ENCODE measurements at regions not wholly inside any gene's neighbourhood (a gene's known extent, or its start where the extent isn't known, plus 50 kb on each side); places are given as distances from the start of the nearest gene placed in this dataset.
A peak's percentile ranks its signal among the peaks of the same experiment; 100 is the strongest.

DNA sequence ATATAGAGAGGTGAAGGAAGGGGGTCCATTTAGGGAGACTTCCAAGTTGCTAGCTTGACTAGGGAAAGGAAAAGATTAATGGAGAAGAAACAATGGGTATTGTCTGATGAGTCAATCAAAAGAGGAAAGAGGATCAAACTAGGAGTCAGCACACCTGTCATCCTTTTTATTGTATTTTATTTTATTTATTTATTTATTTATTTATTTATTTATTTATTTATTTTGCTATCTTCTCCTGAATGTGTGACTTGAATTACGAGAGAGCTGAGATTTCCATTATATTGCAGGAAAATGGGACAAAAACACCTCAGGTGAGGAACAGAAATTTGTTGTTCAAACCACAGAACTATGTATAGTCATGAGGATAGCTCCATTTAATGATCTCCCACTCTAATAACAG lies 58.9 kb downstream of the NUDT11 start:
- DNase-seq (ENCODE audit: low read depth in 1 of 2, low spot score in 1 of 2): no peak

DNA sequence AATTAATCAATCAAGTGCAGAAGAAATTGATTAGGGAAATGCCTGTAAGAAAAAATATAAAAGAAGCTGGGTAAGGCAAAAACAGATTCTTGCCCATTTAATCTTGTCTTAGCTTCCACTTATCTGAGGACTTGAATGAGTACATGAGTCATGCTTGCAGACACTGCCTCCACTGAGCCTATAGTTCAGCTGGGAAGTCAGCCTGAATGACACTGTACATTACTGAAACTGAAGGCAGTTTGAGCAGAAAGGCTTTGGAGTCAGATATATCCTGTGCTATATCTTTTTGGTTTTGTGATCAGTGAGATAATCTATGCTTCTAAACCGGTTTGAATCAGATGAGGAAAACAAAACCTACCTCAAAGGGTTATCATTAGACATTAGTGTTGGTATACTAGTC lies 61.3 kb downstream of the NUDT11 start:
- no peak for DNase-seq (ENCODE audit: low read depth in 1 of 2, low spot score in 1 of 2)

DNA sequence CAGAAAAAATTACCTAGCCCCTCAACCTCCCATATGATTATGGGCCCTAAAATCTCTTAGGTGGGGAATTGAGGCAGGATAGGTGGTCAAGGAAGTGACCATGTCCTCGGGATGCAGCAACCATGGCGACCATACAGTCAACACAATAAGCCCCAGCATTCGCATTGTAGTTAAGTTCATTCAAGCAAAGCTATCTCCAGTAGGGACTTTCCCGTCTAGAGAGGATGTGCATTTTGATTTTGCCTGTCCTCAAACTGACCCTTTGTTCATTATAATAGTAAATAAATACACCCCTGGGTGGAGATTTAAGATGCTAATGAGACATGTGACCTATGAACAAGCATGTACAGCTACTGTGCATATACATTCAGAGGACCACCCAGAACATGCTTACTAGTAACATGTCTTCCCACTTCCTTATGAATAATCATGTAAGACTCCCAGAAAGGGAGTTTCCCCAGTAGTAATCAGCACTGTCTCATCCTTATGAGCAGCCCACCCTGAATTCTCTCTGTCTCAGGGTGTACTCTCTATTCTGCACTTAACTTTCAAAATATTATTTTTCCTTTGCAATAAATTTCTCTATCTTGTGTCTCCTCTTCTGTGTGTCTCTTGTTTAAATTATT lies 74.3 kb downstream of the NUDT11 start:
- DNase-seq (ENCODE audit: low read depth in 1 of 2, low spot score in 1 of 2): no peak

DNA sequence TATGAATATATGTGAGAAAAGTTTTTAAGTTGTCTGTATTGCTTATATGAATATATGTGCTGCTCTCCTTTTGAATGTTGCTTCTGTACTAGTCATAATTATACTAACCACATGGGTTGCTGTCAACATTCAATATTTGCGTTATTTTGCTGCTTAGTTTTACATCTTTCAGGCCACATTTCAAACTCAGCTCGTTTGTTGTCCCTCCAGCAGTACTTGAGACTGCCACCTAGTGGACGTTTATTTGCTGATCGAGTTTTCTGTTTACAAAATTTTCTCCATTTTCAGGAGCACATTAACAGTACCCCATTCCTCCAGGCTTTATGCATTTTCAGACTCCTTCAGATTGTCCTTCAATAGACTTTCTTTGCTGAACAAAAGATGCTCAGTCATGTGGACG lies 75.8 kb downstream of the NUDT11 start:
- peak in 1 of 2 donors; percentile 33 for DNase-seq (ENCODE audit: low read depth in 1 of 2, low spot score in 1 of 2)

DNA sequence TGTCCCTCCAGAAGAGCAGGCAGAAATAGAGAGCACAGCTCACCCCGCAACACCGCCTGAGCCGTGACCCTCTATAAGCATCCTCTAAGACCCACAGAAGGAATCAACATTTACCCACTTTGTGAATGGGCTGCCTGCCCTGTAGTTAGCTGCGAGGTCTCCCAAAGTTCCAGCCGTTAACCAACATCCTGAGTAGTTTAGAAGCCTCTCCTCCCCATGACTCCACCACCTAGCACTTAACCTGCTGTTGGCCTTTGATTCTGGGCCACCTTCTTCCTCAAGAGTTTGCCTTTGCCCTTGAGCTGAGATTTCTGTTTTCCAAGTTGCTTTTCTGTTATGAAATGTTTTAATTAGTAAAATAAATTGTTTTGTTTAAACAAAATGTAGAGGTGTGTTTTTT lies 75.8 kb downstream of the NUDT10 start:
- no peak for DNase-seq (ENCODE audit: low read depth in 1 of 2, low spot score in 1 of 2)

DNA sequence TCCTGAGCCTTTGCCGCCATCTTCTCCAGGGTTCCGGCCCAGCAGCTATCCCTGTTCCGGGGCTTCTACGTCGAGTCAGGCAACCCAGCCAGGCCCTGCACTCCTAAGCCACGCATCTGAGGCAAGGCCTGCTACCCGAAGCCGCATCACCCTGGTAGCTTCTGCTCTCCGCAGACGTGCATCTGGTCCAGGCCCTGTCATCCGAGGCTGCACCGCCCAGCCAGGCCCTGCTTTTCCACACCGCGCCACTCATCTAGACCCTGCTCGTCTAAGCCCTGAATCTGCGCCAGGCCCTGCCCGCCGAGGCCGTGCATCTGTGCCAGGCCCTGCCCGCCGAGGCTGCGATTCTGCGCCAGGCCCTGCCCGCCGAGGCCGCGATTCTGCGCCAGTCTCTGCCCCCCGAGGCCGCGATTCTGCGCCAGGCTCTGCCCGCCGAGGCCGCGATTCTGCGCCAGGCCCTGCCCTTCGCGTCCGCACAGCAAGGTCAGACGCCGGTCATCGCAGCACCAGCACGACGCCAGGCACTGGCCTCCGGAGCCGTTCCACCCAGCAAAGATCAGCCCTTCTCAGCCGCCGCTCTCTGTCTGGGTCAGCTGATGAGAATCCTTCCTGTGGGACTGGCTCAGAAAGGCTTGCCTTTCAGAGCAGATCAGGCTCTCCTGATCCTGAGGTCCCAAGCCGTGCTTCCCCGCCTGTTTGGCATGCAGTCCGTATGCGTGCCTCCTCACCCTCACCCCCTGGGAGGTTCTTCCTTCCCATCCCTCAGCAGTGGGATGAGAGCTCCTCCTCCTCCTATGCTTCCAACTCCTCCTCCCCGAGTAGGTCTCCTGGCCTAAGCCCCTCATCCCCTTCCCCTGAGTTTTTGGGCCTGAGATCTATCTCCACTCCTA lies 75.1 kb downstream of the NUDT10 start:
- no peak for DNase-seq (ENCODE audit: low read depth in 1 of 2, low spot score in 1 of 2)

DNA sequence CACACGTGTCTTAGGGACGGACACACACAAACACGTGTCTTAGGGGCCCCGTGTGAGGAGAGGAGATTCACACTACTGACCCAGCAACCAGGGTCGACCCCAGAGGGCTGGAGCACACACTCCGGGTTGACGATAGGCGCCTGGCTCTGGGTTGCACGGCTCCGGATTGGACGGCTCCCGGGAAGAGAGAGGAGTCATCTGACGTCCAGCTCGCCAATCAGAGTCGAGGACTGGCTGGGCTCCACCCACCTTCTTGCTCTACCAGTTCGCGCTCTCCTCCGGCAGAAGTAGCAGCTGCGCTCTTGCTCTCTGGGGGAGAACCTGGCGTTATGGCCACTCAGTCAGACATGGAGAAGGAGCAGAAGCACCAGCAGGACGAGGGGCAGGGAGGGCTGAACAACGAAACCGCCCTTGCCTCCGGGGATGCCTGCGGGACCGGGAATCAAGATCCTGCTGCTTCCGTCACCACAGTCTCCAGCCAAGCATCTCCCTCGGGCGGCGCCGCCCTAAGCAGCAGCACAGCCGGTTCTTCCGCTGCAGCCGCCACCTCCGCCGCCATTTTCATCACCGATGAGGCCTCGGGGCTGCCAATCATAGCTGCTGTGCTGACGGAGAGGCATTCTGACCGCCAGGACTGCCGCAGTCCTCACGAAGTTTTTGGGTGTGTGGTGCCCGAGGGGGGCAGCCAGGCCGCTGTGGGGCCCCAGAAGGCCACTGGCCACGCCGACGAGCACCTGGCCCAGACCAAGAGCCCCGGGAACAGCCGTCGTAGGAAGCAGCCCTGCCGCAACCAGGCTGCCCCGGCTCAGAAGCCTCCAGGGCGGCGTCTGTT lies 74.3 kb downstream of the NUDT10 start:
- no peak for DNase-seq (ENCODE audit: low read depth in 1 of 2, low spot score in 1 of 2)

DNA sequence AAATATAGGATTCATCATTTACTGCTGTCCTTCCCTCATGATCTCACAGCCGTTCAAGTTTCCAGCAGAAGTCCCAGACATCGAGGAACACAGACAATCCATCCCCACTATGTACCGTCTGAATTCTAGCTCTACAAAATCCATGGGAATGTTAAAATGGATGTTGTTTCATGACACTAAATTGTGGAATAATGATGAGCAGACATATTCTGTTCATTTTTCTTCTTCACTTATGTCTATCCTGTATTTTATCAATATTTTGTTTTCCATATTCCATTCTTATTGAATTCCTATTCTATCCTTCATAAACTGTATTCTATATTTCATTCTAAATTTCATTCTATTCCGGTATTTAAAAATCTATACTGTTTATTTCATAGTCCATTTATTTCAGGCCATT lies 71.8 kb downstream of the NUDT10 start:
- no peak for DNase-seq (ENCODE audit: low read depth in 1 of 2, low spot score in 1 of 2)

DNA sequence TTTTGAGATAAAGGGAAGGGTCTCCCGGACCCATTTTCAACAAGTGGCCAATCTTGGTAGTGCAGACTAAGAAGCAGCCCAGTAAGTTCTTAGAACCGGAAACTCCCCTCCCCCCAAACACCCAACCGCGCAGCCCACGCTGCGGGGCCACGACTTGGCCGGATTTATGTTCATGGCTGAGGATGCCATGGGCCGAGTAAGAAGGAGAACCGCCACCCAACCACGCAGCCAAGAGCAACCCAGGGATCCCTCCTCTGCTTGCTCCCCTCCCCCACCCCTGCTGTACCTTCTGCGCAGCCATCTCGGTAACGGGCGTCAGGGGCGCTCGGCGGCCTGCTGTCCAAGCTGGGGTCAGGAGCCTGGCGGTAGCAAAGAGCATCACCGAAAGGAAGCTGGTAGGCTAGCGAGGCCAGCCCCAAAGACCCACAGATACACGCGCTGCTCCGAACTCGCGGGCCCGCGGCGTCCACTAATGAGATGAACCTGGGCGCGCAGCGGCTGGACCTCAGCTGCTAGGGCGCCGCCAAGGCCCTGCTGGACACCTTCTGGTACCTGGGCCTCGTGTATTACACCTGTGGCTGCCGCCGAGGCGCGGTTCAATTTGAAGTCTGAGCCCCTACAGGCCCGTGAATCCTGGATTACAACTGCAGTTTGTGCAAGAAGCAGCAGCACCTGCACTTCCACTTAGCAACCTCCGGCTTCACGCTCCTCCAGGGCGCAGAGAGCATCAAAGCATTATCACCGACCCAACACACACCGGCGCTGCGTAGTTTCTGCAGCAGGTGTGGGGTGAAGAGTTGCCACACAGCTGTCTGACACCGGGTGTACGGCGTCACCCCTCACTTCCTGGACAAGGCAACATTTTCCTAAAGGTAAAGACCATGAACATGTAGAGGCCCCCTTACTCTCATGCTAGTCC lies 63.4 kb downstream of the NUDT10 start:
- DNase-seq (ENCODE audit: low read depth in 1 of 2, low spot score in 1 of 2): peak; percentile 14 to 30

DNA sequence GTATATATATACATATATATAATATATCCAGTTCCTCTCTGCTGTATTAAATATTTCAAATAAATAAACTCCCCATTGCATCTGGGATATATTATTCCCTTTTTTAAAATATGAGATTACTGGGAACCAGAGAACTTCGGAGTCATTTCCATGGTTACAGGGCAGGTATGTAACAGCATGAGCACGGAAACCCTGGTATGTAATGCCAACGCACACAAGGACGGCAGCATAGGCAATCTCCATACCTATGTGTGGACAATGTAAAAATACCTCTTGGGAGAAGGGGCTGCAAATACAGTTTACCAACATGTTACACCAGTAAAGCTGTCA lies 62.8 kb downstream of the NUDT10 start:
- DNase-seq (ENCODE audit: low read depth in 1 of 2, low spot score in 1 of 2): no peak
